ENCODE measurements at regions not wholly inside any gene's neighbourhood (a gene's known extent, or its start where the extent isn't known, plus 50 kb on each side); places are given as distances from the start of the nearest gene placed in this dataset.

DNA sequence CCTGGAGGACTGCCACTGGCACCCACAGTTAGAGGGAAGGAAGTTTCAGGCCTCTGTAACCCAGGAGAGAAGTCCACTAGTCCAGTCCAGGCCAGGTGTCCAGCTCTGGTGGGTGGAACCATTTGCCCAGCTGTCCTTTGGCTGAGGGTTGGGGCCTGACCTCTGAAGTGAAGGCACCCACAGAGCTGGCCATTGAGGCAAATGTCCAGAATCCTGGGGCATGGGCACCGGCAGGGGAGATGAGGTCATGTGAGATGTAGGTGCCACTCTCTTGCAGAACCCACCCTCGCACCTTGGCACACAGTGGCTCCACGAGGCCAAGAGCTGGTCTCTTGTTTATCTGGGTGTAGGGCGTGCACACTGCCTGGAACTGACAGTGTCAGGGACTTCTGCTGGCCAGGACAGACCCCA lies 162.8 kb downstream of the SMAD6 start:
- H3K36me3 Mint-ChIP-seq (ENCODE audit: low read depth) = no peaks in the 10 kb centered on the region
- TF ChIP-seq, protein P1, sequence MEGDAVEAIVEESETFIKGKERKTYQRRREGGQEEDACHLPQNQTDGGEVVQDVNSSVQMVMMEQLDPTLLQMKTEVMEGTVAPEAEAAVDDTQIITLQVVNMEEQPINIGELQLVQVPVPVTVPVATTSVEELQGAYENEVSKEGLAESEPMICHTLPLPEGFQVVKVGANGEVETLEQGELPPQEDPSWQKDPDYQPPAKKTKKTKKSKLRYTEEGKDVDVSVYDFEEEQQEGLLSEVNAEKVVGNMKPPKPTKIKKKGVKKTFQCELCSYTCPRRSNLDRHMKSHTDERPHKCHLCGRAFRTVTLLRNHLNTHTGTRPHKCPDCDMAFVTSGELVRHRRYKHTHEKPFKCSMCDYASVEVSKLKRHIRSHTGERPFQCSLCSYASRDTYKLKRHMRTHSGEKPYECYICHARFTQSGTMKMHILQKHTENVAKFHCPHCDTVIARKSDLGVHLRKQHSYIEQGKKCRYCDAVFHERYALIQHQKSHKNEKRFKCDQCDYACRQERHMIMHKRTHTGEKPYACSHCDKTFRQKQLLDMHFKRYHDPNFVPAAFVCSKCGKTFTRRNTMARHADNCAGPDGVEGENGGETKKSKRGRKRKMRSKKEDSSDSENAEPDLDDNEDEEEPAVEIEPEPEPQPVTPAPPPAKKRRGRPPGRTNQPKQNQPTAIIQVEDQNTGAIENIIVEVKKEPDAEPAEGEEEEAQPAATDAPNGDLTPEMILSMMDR (IDR thresholded peaks at IDR 0.05; ENCODE audit: unreplicated experiment in 3 of 3) = no peak
- no peaks in the 10 kb centered on the region for H3K27me3 Mint-ChIP-seq (ENCODE audit: low read depth)
- H3K9me3 Mint-ChIP-seq = peaks cover 4% of the 10 kb centered on the region
- no peak overlapping the region for H3K4me3 Mint-ChIP-seq
- H3K4me1 Mint-ChIP-seq = peaks cover 5% of the 10 kb centered on the region
- no peak overlapping the region for H3K27ac Mint-ChIP-seq

DNA sequence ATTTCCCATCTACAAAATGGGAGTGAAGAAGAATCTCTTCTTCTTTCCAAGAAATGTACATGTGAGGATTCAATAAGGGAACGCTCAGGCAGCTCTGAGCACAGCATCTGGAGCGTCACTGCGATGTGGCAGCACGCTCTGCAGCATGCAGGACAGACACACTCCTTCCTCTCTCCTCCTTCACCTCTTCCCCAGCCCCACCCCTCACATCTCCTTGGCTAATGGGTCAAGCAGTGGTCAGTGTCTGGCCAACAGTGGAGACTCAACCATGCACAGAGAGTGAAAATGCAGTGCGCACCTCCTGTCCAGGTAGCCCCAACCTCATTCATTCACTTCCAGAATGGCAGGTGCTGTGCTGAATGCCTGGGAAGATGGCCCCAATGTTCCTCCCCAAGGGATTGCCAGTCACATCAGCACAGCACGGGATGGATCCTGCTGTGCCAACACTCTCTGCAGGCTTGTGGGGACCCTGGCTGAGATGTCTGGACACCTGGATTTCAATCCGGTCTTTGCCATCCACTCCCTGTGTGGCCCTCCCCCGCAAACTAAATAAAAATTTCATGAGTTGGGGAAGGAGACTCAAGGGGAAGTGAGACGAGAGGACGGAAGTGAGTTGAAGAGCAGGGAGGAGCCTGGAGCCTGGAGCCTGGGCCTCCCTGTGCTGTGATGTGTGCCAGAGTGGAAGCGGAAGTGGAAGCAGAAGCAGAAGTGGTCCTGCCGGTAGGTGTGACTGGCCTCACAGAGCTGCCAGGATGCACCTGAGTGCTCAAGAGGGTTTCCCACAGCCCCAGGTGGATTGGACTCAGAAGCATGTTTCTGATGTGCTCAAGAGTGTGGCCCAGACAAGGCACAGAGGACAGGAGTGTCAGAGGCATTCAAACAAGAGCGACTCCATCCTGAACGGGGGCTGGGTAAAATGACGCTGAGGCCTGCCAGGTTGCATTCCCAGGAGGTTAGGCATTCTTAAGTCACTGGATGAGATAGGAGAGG lies 163.9 kb downstream of the SMAD6 start:
- H3K4me1 Mint-ChIP-seq = peaks cover 5% of the 10 kb centered on the region
- no peak overlapping the region for H3K27ac Mint-ChIP-seq
- TF ChIP-seq, protein P1 (IDR thresholded peaks at IDR 0.05; ENCODE audit: unreplicated experiment in 3 of 3) = no peak
- peaks cover 8% of the 10 kb centered on the region for H3K9me3 Mint-ChIP-seq
- no peaks in the 10 kb centered on the region for H3K27me3 Mint-ChIP-seq (ENCODE audit: low read depth)
- no peak overlapping the region for H3K4me3 Mint-ChIP-seq
- no peaks in the 10 kb centered on the region for H3K36me3 Mint-ChIP-seq (ENCODE audit: low read depth)

GRCh38 chr15:66866656-66867055 lies 164.6 kb downstream of the SMAD6 start:
- H3K36me3 Mint-ChIP-seq (ENCODE audit: low read depth) = no peaks in the 10 kb centered on the region
- peaks cover 8% of the 10 kb centered on the region for H3K9me3 Mint-ChIP-seq
- H3K4me3 Mint-ChIP-seq = no peak overlapping the region
- peaks cover 5% of the 10 kb centered on the region for H3K4me1 Mint-ChIP-seq
- H3K27me3 Mint-ChIP-seq (ENCODE audit: low read depth) = no peaks in the 10 kb centered on the region
- H3K27ac Mint-ChIP-seq = no peak overlapping the region
- TF ChIP-seq, protein P1 (IDR thresholded peaks at IDR 0.05; ENCODE audit: unreplicated experiment in 3 of 3) = no peak

GRCh38 chr15:66868918-66869317 lies 166.9 kb downstream of the SMAD6 start:
- peaks cover 8% of the 10 kb centered on the region for H3K9me3 Mint-ChIP-seq
- TF ChIP-seq, protein P1 (IDR thresholded peaks at IDR 0.05; ENCODE audit: unreplicated experiment in 3 of 3) = no peak
- H3K27ac Mint-ChIP-seq = no peak overlapping the region
- H3K36me3 Mint-ChIP-seq (ENCODE audit: low read depth) = no peaks in the 10 kb centered on the region
- no peak overlapping the region for H3K4me3 Mint-ChIP-seq
- H3K4me1 Mint-ChIP-seq = no peaks in the 10 kb centered on the region
- peaks cover 3% of the 10 kb centered on the region for H3K27me3 Mint-ChIP-seq (ENCODE audit: low read depth)

- Mint-ChIP-seq H3K4me1 (peaks cover 5% of the 10 kb centered on the region), H3K27me3 (ENCODE audit: low read depth) (peaks cover 3% of the 10 kb centered on the region), H3K9me3 (peaks cover 8% of the 10 kb centered on the region), H3K4me3 (no peak overlapping the region), H3K36me3 (ENCODE audit: low read depth) (no peaks in the 10 kb centered on the region), H3K27ac (no peak overlapping the region)
- TF ChIP-seq, protein P1 (IDR thresholded peaks at IDR 0.05; ENCODE audit: unreplicated experiment in 3 of 3) = no peak
These were observed 168.9 kb downstream of the SMAD6 start for GRCh38 chr15:66870880-66871388.
